Heart right ventricle (tissue), 16 donors: ENCODE measurements at regions not wholly inside any gene's neighbourhood (a gene's known extent, or its start where the extent isn't known, plus 50 kb on each side); places are given as distances from the start of the nearest gene placed in this dataset.

ENCODE experiments used
- ATAC-seq, 8 donors: fragments of 200-7000 bp; cut with Tn5 transposase; one replicate each; pipeline ENCODE4 v1.9.1; 2020; ENCODE audit warnings: mild to moderate bottlenecking in 8 of 8, moderate library complexity in 8 of 8, moderate number of reproducible peaks in 1 of 8
- DNase-seq, 2 donors: peaks; one replicate each; pipeline ENCODE4 v3.0.0-alpha.2; 2020
- H3K27ac ChIP-seq, 10 donors: fragments of 200-600 bp; sonication (generic) in 2 of 10; one replicate each; pipeline versions ENCODE4 v1.5.0 to v1.8.0; 2020 to 2022; ENCODE audit warnings: mild to moderate bottlenecking in 3 of 10
- H3K27me3 ChIP-seq, 7 donors: fragments of 200-600 bp; one replicate each; pipeline ENCODE4 v1.8.0; 2021 to 2022; ENCODE audit warnings: mild to moderate bottlenecking in 2 of 7
- H3K36me3 ChIP-seq, 9 donors: fragments of 200-600 bp; sonication (generic) in 1 of 9; one replicate each; pipeline versions ENCODE4 v1.5.0 to v1.8.0; 2020 to 2022; ENCODE audit warnings: mild to moderate bottlenecking in 2 of 9
- H3K4me1 ChIP-seq, 9 donors: fragments of 200-600 bp; sonication (generic) in 1 of 9; one replicate each; pipeline versions ENCODE4 v1.5.0 to v1.8.0; 2020 to 2022; ENCODE audit warnings: mild to moderate bottlenecking in 4 of 9
- H3K4me3 ChIP-seq, 10 donors: fragments of 200-600 bp; sonication (generic) in 2 of 10; one replicate each; pipeline versions ENCODE4 v1.5.0 to v1.8.0; 2020 to 2022; ENCODE audit warnings: mild to moderate bottlenecking in 7 of 10, moderate library complexity in 2 of 10
- H3K9me3 ChIP-seq, 11 donors: fragments of 200-600 bp in 10 of 11; sonication (generic) in 2 of 11; one replicate each; pipeline versions ENCODE4 v1.5.0 to v1.8.0; 2013 to 2022; ENCODE audit warnings: mild to moderate bottlenecking in 2 of 11, control low read depth in 1 of 11, moderate library complexity in 1 of 11
- CTCF ChIP-seq, 9 donors: fragments of 200-600 bp; sonication (generic) in 2 of 9; IDR thresholded peaks; one replicate each; pipeline versions ENCODE4 v1.5.0 to v1.8.0; 2021 to 2022; ENCODE audit warnings: antibody characterized with exemption in 9 of 9, mild to moderate bottlenecking in 5 of 9, moderate library complexity in 1 of 9
- WGBS, 2 donors: extraction: QIAGEN DNeasy Blood & Tissue Kit; methylation state at CpG; one replicate each; pipeline ENCODE4 v1.1.7; 2013; ENCODE audit warnings: inconsistent platforms in 1 of 2; 5-methylcytosine and 5-hydroxymethylcytosine counted together
- intact Hi-C, 10 donors: fragments of 100-400 bp; cut with DNase I; formaldehyde crosslinking; loops; one replicate each; pipeline versions ENCODE4 v1.11.1 to v1.14.2; 2022
- donor health status: Arrhythmogenic right ventricular cardiomyopathy.
- donor health status: ischemic (EF 13 %, LVEDD 7.1; RV severe dilation, severe dysfunction).
- donor health status: healthy with polysubstance abuse.
- donor health status: DM: no; HTN: yes; CAD: no.
- donor health status: DM: no; HTN: no; CAD: no.
- donor health status: ischemic (EF 25% LVEDD 6.9; RV normal size, moderate dysfunction).
- donor health status: ischemic (EF 25% LVEDD 5.7; RV mildly dilated, moderate dysfunction).
- donor health status: healthy.
- donor health status: DM: yes; HTN: yes; CAD: no.
- donor health status: Ischemic cardiomyopathy.
- donor health status: ischemic (EF 35%, LVEDD 5.7; RV mildly dilated, moderate dysfunction).
- donor health status: nonischemic (EF 11% LVEDD 7.7; RV severe dilation, severe dysfunction).
- donor health status: DM: yes; HTN: yes; CAD: no.
- donor health status: PGD.
- donor health status: ischemic (EF 29% LVEDD 5.4; RV normal size, mild dysfunction).
- donor health status: nonischemic (EF 23%, LVEDD 6.1; RV moderate dilation, normal function).

- intact Hi-C loops: no loop called here
- H3K27me3 ChIP-seq: no peaks in the 10 kb centered on the region
- peaks cover 0 to 25% (median 0%) of the 10 kb centered on the region in 9 donors for H3K4me1 ChIP-seq
- no peak overlapping the region for H3K27ac ChIP-seq
- no peaks in the 10 kb centered on the region for H3K9me3 ChIP-seq
- H3K4me3 ChIP-seq: no peak overlapping the region
- ATAC-seq (no peak), DNase-seq (no peak)
- WGBS, 2 donors: 90 to 91% methylated on average over 6 of the region's 6 CpGs
- H3K36me3 ChIP-seq: no peaks in the 10 kb centered on the region
- no peak for TF ChIP-seq CTCF (IDR thresholded peaks at IDR 0.05)
Observed at GRCh38 chr13:73860501-73860900, 273.7 kb downstream of the KLF12 start.

GRCh38 chr13:73859841-73860240 is 274.4 kb downstream of the KLF12 start:
- Histone ChIP-seq H3K27ac (no peak overlapping the region), H3K4me3 (no peak overlapping the region), H3K27me3 (no peaks in the 10 kb centered on the region), H3K9me3 (no peaks in the 10 kb centered on the region), H3K4me1 (peaks cover 0 to 19% (median 0%) of the 10 kb centered on the region in 9 donors), H3K36me3 (no peaks in the 10 kb centered on the region)
- intact Hi-C loops: loop anchor here in 1 of 10 donors (10.0 kb wide), 1 partner anchor 275 kb away; the partner anchor contains the start of gene KLF12
- ATAC-seq (no peak), DNase-seq (no peak)
- TF ChIP-seq CTCF (IDR thresholded peaks at IDR 0.05): no peak
- WGBS, 2 donors: 72 to 73% methylated on average over 4 of the region's 4 CpGs

GRCh38 chr13:73857106-73857505 is 277.1 kb downstream of the KLF12 start:
- Histone ChIP-seq H3K9me3 (no peaks in the 10 kb centered on the region), H3K36me3 (no peaks in the 10 kb centered on the region), H3K4me1 (peaks cover 0 to 12% (median 0%) of the 10 kb centered on the region in 9 donors), H3K27me3 (no peaks in the 10 kb centered on the region), H3K27ac (no peak overlapping the region), H3K4me3 (no peak overlapping the region)
- 73 to 77% methylated on average over 2 of the region's 2 CpGs for WGBS, 2 donors
- ATAC-seq (no peak), DNase-seq (no peak)
- intact Hi-C loops: loop anchor here in 1 of 10 donors (10.0 kb wide), 1 partner anchor 278 kb away; the partner anchor contains the start of gene KLF12
- TF ChIP-seq CTCF (IDR thresholded peaks at IDR 0.05): no peak

- Histone ChIP-seq H3K4me3 (no peak overlapping the region), H3K27me3 (no peaks in the 10 kb centered on the region), H3K4me1 (peaks cover 0 to 15% (median 0%) of the 10 kb centered on the region in 9 donors), H3K27ac (no peak overlapping the region), H3K36me3 (peaks cover 0 to 3% (median 0%) of the 10 kb centered on the region in 9 donors), H3K9me3 (no peaks in the 10 kb centered on the region)
- ATAC-seq (no peak), DNase-seq (no peak)
- intact Hi-C loops: loop anchor here in 1 of 10 donors (10.0 kb wide), 1 partner anchor 284 kb away; the partner anchor contains the start of gene KLF12
- no peak for TF ChIP-seq CTCF (IDR thresholded peaks at IDR 0.05)
- WGBS, 2 donors: 70 to 91% methylated on average over 3 of the region's 3 CpGs
Observed at GRCh38 chr13:73851104-73851503, 283.1 kb downstream of the KLF12 start.
